Pancreas (tissue), 10 donors: ENCODE measurements at regions not wholly inside any gene's neighbourhood (a gene's known extent, or its start where the extent isn't known, plus 50 kb on each side); places are given as distances from the start of the nearest gene placed in this dataset.

Source experiments
- ATAC-seq, 4 donors: fragments of 200-7000 bp; cut with Tn5 transposase; one replicate each; pipeline versions ENCODE4 v1.8.0 to v1.9.1; 2020; ENCODE audit warnings: mild to moderate bottlenecking in 4 of 4, moderate library complexity in 4 of 4
- DNase-seq, 6 donors: peaks; one replicate each; pipeline ENCODE4 v3.0.0-alpha.2; 2020
- FAIRE-seq: peaks from 2 replicates; lab custom pipeline; 2012; peaks lifted over from hg19 to GRCh38; lab: Jason Lieb, UNC
- H3K27ac ChIP-seq, 4 donors: fragments of 200-600 bp; sonication (generic); 1 replicate in 3 of 4; 2 replicates in 1 of 4; pipeline versions ENCODE4 v1.5.0 to v1.8.0; 2020
- H3K27me3 ChIP-seq, 4 donors: fragments of 200-600 bp; one replicate each; pipeline ENCODE4 v1.8.0; 2021
- H3K36me3 ChIP-seq, 3 donors: fragments of 200-600 bp; sonication (generic) in 1 of 3; one replicate each; pipeline versions ENCODE4 v1.5.0 to v1.8.0; 2020 to 2021
- H3K4me1 ChIP-seq, 3 donors: fragments of 200-600 bp; one replicate each; pipeline ENCODE4 v1.8.0; 2021
- H3K4me3 ChIP-seq, 4 donors: fragments of 200-600 bp; sonication (generic) in 2 of 4; one replicate each; pipeline versions ENCODE4 v1.5.0 to v1.8.0; 2020 to 2021
- H3K9me3 ChIP-seq, 4 donors: fragments of 200-600 bp; one replicate each; pipeline ENCODE4 v1.8.0; 2021
- CTCF ChIP-seq, 4 donors: fragments of 200-600 bp; sonication (generic) in 3 of 4; IDR thresholded peaks; one replicate each; pipeline versions ENCODE4 v1.5.0 to v1.8.0; 2021; ENCODE audit warnings: antibody characterized with exemption in 4 of 4
- WGBS, 2 donors: extraction: QIAGEN DNeasy Blood & Tissue Kit; methylation state at CpG; one replicate each; pipeline ENCODE4 v1.1.7; 2013; 5-methylcytosine and 5-hydroxymethylcytosine counted together
- intact Hi-C, 3 donors: fragments of 100-400 bp; cut with DNase I; formaldehyde crosslinking; loops; one replicate each; pipeline versions ENCODE4 v1.11.1 to v1.14.2; 2022
- donor health status: healthy with polysubstance abuse.
- donor health status: DM: no; HTN: no; CAD: no; lungs with moderate emphysema.
- donor health status: DM: no; HTN: no; CAD: no.
- donor health status: control.
- donor health status: control.
- donor health status: Bipolar disorder and iron deficiency.
- donor health status: DM: yes; HTN: yes; CAD: no.
- donor health status: DM: no; HTN: no; CAD: no.
- donor health status: DM: no; HTN: no; CAD: no.
- donor health status: DM: yes; HTN: yes; CAD: no.

DNA sequence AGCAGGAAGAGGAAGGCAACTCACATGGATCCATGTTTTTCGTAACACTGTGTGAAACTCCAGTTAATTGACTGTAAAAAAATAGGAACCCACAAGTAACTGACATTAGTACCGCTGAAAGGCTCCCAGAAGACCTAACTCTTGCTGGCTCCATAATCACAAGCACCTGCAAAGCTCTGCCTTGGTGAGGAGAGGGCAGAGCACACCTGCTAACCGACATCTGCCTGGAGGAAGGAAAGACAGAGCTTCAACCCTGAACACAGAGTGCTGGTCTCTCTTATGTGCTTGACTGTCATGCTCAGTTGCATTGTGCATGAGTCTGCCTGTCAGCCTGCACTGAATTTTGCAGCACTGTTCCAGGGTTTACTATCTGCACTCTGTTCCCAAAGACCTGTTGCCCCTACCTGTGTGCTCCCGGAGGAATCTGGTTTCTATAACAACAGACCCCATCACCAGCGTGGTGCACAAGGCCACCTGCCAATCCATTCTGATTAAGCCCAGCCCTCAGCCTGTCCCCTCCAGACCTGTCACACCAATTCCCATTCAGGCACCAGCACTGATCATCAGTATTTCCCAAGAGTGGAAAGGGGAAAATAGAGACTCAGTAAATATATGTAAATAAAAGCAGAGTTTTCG, 63.1 kb upstream of the ANKRD1 start:
- H3K27ac ChIP-seq: no peak overlapping the region
- 54 to 68% methylated on average over 6 of the region's 6 CpGs for WGBS, 2 donors
- H3K4me3 ChIP-seq: no peak overlapping the region
- no peaks in the 10 kb centered on the region for H3K27me3 ChIP-seq
- FAIRE-seq: no peak
- no peaks in the 10 kb centered on the region for H3K9me3 ChIP-seq
- TF ChIP-seq CTCF (IDR thresholded peaks at IDR 0.05): no peak
- intact Hi-C loops: no loop called here
- H3K4me1 ChIP-seq: peaks cover 0 to 10% (median 0%) of the 10 kb centered on the region in 3 donors
- no peak for DNase-seq
- no peak for ATAC-seq
- H3K36me3 ChIP-seq: no peaks in the 10 kb centered on the region

DNA sequence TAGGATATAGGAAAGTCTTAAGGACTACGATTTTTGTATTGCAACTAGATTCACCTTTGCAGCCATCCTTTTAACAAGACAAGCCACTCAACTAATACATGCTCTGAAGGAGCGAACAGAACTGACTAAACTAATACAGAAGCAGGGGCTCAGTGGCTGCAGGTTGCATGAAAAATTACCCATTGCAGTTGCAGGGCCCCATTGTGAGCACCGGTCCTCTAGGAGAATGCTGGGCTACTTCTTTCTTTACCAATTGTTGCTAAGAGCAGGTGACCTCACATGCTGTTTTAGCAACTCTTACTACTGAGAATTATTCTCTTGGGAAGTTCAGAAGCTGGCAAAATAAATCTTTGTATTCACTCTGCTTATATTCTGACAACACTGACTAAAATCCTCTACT, 64.0 kb upstream of the ANKRD1 start:
- intact Hi-C loops: no loop called here
- DNase-seq: no peak

DNA sequence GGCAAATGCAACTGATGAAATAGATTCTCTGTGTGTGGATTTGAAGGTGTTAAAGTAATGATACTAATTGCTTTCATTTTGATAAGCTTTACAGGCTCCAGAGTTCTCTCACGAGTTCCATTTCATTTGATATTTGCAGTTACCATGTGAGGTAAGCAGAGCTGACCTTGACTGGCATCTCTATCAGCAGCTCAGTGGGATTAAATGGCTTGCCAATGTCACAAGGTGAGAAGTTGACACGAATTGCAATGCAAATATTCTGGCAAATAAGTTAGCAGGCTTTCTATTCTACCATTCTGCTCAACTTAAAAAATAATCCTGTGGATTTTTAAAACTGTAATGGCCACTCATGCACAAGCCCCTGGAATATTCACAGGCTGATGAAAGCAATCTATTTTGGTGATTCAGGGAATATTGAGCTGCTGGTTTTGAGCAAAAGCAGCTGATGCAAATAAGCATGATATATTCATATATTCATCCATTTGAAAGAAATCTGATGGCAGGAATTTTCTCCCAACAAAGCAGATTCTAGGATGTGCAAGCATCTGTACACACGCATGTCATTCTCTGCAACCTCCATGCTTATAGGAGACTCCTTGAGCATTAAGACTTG, 64.5 kb upstream of the ANKRD1 start:
- 35 to 38% methylated on average over 3 of the region's 3 CpGs for WGBS, 2 donors
- no peak for TF ChIP-seq CTCF (IDR thresholded peaks at IDR 0.05)
- peaks cover 0 to 10% (median 0%) of the 10 kb centered on the region in 3 donors for H3K4me1 ChIP-seq
- no peak overlapping the region for H3K4me3 ChIP-seq
- H3K36me3 ChIP-seq: no peaks in the 10 kb centered on the region
- ATAC-seq (peak; percentile 66 to 95 (median 83)), DNase-seq (peak in 2 of 6 donors; percentile 18 to 38), FAIRE-seq (no peak)
- H3K27ac ChIP-seq: no peak overlapping the region
- H3K27me3 ChIP-seq: no peaks in the 10 kb centered on the region
- intact Hi-C loops: no loop called here
- no peaks in the 10 kb centered on the region for H3K9me3 ChIP-seq

More for the DNA sequence above, 64.0 kb upstream of the ANKRD1 start:
- no peak overlapping the region for H3K27ac ChIP-seq
- peaks cover 0 to 10% (median 0%) of the 10 kb centered on the region in 3 donors for H3K4me1 ChIP-seq
- FAIRE-seq (no peak), ATAC-seq (peak in 2 of 4 donors; percentile 27 to 31)
- no peak for TF ChIP-seq CTCF (IDR thresholded peaks at IDR 0.05)
- WGBS, 2 donors: 57 to 63% methylated on average over 3 of the region's 3 CpGs
- no peak overlapping the region for H3K4me3 ChIP-seq
- no peaks in the 10 kb centered on the region for H3K27me3 ChIP-seq
- no peaks in the 10 kb centered on the region for H3K36me3 ChIP-seq
- H3K9me3 ChIP-seq: no peaks in the 10 kb centered on the region

DNA sequence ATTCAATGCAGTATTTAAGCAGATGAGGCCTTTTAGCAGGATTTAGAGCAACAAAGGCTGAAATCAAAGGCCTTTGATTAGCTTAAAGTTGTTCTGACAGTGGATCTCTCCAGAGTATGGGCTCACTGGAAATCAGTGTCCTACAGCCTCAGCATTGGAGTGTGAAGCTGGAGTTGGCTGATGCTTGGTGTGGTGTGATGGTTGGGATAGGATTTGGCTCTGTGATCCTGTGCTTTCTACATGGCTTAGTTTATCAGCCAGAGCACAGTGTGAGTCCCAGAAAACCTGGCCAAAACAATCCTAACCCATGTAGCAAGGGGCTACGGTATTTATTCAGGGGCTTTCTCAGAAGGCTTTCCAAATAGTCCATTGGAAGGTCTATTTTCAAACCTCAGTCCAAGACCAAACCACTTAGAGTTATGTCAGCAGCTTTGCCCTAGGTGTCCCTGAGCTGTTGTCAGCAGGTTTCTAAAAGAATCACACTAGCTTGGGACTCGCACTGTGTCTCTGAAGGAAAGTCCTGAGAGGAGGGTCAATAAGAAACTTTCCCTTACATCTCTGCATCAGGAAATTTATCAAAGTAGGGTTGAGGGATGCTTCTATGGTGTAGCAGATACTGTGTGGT, 65.4 kb upstream of the ANKRD1 start:
- H3K4me1 ChIP-seq: peaks cover 0 to 10% (median 0%) of the 10 kb centered on the region in 3 donors
- 89 to 100% methylated on average over 2 of the region's 2 CpGs for WGBS, 2 donors
- H3K27ac ChIP-seq: no peak overlapping the region
- no peaks in the 10 kb centered on the region for H3K9me3 ChIP-seq
- DNase-seq: no peak
- no peak overlapping the region for H3K4me3 ChIP-seq
- no peak for ATAC-seq
- H3K27me3 ChIP-seq: no peaks in the 10 kb centered on the region
- TF ChIP-seq CTCF (IDR thresholded peaks at IDR 0.05): no peak
- FAIRE-seq: no peak
- no peaks in the 10 kb centered on the region for H3K36me3 ChIP-seq
- intact Hi-C loops: no loop called here
